ENCODE measurements at regions not wholly inside any gene's neighbourhood (a gene's known extent, or its start where the extent isn't known, plus 50 kb on each side); places are given as distances from the start of the nearest gene placed in this dataset.

DNA sequence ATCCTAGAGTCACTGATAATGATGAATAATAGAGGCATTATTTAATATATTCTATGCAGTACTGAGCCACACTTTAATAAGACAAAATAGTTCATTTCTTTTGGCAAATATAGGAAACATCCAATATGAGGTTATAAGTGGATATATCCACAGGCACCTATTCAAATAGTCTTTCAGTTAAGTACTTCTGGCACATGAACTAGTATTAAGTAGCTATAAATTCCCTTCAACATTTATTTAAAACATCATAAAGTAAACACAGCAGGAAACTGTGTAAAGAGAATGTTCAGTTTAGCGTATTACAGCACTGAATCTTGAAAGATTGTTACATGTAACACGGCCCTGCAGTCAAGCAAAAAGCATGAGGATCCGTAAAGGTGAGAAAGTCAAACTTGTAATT lies 463.3 kb upstream of the KLF12 start:
- ATAC-seq (no peak), DNase-seq (ENCODE audit: low read depth, low spot score) (no peak)
- CTCF ChIA-PET: no interaction called here
- no peak overlapping the region for H3K27ac ChIP-seq (ENCODE audit: low read length)
- in situ Hi-C loops (cut with HindIII; ENCODE audit: low pct_unique_long_range_greater_than_20kb, low sequenced_read_pairs) (no loop called here), intact Hi-C loops (cut with micrococcal nuclease; ENCODE audit: unreplicated experiment) (no loop called here)
- POLR2A ChIA-PET: no interaction called here
- no peak for TF ChIP-seq POLR2AphosphoS5 (IDR thresholded peaks at IDR 0.05; ENCODE audit: low read depth, low read length)
- TF ChIP-seq TCF7L2 (IDR thresholded peaks at IDR 0.05; ENCODE audit: low read depth, low read length): no peak
- TF ChIP-seq SIN3A (IDR thresholded peaks at IDR 0.05; ENCODE audit: borderline replicate concordance, insufficient read depth, low read depth, low read length): no peak
- TF ChIP-seq, protein P1, sequence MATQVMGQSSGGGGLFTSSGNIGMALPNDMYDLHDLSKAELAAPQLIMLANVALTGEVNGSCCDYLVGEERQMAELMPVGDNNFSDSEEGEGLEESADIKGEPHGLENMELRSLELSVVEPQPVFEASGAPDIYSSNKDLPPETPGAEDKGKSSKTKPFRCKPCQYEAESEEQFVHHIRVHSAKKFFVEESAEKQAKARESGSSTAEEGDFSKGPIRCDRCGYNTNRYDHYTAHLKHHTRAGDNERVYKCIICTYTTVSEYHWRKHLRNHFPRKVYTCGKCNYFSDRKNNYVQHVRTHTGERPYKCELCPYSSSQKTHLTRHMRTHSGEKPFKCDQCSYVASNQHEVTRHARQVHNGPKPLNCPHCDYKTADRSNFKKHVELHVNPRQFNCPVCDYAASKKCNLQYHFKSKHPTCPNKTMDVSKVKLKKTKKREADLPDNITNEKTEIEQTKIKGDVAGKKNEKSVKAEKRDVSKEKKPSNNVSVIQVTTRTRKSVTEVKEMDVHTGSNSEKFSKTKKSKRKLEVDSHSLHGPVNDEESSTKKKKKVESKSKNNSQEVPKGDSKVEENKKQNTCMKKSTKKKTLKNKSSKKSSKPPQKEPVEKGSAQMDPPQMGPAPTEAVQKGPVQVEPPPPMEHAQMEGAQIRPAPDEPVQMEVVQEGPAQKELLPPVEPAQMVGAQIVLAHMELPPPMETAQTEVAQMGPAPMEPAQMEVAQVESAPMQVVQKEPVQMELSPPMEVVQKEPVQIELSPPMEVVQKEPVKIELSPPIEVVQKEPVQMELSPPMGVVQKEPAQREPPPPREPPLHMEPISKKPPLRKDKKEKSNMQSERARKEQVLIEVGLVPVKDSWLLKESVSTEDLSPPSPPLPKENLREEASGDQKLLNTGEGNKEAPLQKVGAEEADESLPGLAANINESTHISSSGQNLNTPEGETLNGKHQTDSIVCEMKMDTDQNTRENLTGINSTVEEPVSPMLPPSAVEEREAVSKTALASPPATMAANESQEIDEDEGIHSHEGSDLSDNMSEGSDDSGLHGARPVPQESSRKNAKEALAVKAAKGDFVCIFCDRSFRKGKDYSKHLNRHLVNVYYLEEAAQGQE (IDR thresholded peaks at IDR 0.05; ENCODE audit: insufficient read depth in 1 of 2, low read depth in 2 of 2, low read length in 1 of 2): no peak
- TF ChIP-seq, protein P2, sequence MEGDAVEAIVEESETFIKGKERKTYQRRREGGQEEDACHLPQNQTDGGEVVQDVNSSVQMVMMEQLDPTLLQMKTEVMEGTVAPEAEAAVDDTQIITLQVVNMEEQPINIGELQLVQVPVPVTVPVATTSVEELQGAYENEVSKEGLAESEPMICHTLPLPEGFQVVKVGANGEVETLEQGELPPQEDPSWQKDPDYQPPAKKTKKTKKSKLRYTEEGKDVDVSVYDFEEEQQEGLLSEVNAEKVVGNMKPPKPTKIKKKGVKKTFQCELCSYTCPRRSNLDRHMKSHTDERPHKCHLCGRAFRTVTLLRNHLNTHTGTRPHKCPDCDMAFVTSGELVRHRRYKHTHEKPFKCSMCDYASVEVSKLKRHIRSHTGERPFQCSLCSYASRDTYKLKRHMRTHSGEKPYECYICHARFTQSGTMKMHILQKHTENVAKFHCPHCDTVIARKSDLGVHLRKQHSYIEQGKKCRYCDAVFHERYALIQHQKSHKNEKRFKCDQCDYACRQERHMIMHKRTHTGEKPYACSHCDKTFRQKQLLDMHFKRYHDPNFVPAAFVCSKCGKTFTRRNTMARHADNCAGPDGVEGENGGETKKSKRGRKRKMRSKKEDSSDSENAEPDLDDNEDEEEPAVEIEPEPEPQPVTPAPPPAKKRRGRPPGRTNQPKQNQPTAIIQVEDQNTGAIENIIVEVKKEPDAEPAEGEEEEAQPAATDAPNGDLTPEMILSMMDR (IDR thresholded peaks at IDR 0.05): no peak
- no peaks in the 10 kb centered on the region for H3K27me3 ChIP-seq (ENCODE audit: control insufficient read depth, insufficient read depth, low read length)
- no peaks in the 10 kb centered on the region for H3K9me3 ChIP-seq (ENCODE audit: control insufficient read depth, insufficient read depth, low read depth, low read length)
- no peak overlapping the region for H3K4me3 ChIP-seq (ENCODE audit: low read depth in 2 of 2, low read length in 2 of 2)
- no peaks in the 10 kb centered on the region for H3K4me1 ChIP-seq (ENCODE audit: control insufficient read depth, insufficient read depth, low read length)
- no TSS peak for BruUV-seq (replicated peaks)
- H3K36me3 ChIP-seq (ENCODE audit: control insufficient read depth, insufficient read depth, low read length): no peaks in the 10 kb centered on the region

DNA sequence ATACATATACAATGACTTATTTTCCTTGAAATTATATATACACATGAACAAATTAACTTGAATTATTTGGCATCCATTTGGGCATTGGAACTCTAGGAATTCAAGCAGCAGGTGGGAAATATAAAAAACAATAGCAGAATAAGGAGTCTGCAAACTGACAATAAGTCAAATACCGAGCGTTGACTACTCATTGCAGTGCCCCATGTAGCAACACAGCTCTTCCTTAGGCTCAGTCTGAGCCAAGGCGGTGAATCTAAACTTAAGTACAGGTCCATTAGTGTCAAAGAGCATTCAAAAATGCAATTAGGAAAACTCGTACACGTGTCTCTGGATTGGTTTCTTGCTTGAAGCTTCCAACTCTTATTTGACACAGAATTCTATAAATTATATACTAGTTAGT lies 462.5 kb upstream of the KLF12 start:
- Histone ChIP-seq H3K36me3 (ENCODE audit: control insufficient read depth, insufficient read depth, low read length) (no peaks in the 10 kb centered on the region), H3K4me1 (ENCODE audit: control insufficient read depth, insufficient read depth, low read length) (no peaks in the 10 kb centered on the region), H3K9me3 (ENCODE audit: control insufficient read depth, insufficient read depth, low read depth, low read length) (no peaks in the 10 kb centered on the region), H3K27me3 (ENCODE audit: control insufficient read depth, insufficient read depth, low read length) (no peaks in the 10 kb centered on the region), H3K27ac (ENCODE audit: low read length) (no peak overlapping the region), H3K4me3 (ENCODE audit: low read depth in 2 of 2, low read length in 2 of 2) (no peak overlapping the region)
- no TSS peak for BruUV-seq (replicated peaks)
- ChIA-PET CTCF (no interaction called here), POLR2A (no interaction called here)
- in situ Hi-C loops (cut with HindIII; ENCODE audit: low pct_unique_long_range_greater_than_20kb, low sequenced_read_pairs) (no loop called here), intact Hi-C loops (cut with micrococcal nuclease; ENCODE audit: unreplicated experiment) (no loop called here)
- TF ChIP-seq, protein P2 (IDR thresholded peaks at IDR 0.05): no peak
- no peak for TF ChIP-seq POLR2AphosphoS5 (IDR thresholded peaks at IDR 0.05; ENCODE audit: low read depth, low read length)
- TF ChIP-seq TCF7L2 (IDR thresholded peaks at IDR 0.05; ENCODE audit: low read depth, low read length): no peak
- TF ChIP-seq, protein P1 (IDR thresholded peaks at IDR 0.05; ENCODE audit: insufficient read depth in 1 of 2, low read depth in 2 of 2, low read length in 1 of 2): no peak
- no peak for TF ChIP-seq SIN3A (IDR thresholded peaks at IDR 0.05; ENCODE audit: borderline replicate concordance, insufficient read depth, low read depth, low read length)
- no peak for ATAC-seq
- DNase-seq (ENCODE audit: low read depth, low spot score): no peak

Measured in Panc1 (cell line).